GM21576 (cell line): ENCODE measurements at regions not wholly inside any gene's neighbourhood (a gene's known extent, or its start where the extent isn't known, plus 50 kb on each side); places are given as distances from the start of the nearest gene placed in this dataset.

Source experiments
- ATAC-seq: cut with Tn5 transposase; IDR thresholded peaks from one replicate; pipeline ENCODE4 v1.9.1; 2021; ENCODE audit warnings: mild to moderate bottlenecking, moderate library complexity; ENCODE audit not compliant: unreplicated experiment

- ATAC-seq: no peak
Observed at GRCh38 chr14:41973178-41973577, 366.5 kb downstream of the LRFN5 start.

- no peak for ATAC-seq
Observed at GRCh38 chr14:41972531-41972930, 365.9 kb downstream of the LRFN5 start.

- no peak for ATAC-seq
Observed at GRCh38 chr14:41960281-41960680, 353.6 kb downstream of the LRFN5 start.

GRCh38 chr14:41957459-41957858, 350.8 kb downstream of the LRFN5 start:
- no peak for ATAC-seq
